GM19438 (cell line): ENCODE measurements at regions not wholly inside any gene's neighbourhood (a gene's known extent, or its start where the extent isn't known, plus 50 kb on each side); places are given as distances from the start of the nearest gene placed in this dataset.
"Not testable (repeated sequence)": the region's sequence is repeated elsewhere in the genome, so short reads cannot be mapped to it uniquely, and the experiment has no call there.

Experiments
- ATAC-seq: cut with Tn5 transposase; IDR thresholded peaks from one replicate; pipeline ENCODE4 v1.9.1; 2021; ENCODE audit warnings: low read depth; ENCODE audit not compliant: unreplicated experiment

DNA sequence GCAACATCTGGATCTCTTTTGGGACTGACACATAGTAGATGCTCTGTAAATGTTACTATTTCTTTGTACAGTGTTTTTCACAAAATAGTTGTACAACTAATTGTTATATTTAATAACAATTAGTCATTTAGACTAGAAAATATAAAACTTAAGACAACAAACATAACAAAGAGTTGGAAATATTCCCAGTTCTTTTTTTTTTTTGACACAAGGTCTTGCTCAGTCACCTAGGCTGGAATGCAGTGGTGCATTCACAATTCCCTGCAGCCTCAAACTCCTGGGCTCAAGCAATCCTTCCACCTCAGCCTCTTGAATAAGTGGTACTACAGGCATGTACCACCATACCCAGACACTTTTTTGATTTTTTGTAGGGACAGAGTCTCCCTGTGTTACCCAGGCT lies 105.8 kb downstream of the UTRN start:
- no peak for ATAC-seq

DNA sequence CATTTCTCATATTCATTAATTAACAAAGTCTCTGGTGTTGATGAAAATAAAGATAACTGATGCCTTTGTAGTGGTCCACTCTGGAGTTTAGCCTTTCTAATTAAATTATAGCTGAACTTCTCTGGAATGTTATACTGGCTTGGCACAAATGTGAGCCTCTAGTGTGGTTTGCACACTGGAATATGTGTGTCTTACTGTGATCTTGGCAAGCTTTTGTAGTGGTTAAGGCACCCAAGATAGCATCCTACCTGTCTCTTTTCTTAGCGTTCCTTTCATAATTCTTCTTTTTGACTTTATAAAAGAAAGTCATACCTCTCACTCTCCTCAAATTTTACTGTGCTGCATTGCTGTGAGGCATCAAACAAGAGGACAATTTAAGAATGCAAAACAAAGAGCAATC lies 107.4 kb downstream of the UTRN start:
- ATAC-seq: no peak

DNA sequence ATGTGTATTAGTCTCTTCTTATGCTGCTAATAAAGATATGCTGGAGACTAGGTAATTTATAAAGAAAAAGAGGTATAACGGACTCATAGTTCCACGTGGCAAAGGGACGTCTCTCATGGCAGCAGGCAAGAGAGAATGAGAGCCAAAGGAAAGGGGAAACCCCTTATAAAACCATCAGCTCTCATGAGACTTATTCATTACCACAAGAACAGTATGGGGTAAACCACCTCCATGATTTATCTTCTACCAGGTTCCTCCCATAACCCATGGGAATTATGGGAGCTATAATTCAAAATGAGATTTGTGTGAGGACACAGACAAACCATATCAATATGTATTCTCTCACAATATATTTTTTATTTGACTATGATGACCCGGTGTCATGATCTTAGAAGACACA lies 109.1 kb downstream of the UTRN start:
- no peak for ATAC-seq

DNA sequence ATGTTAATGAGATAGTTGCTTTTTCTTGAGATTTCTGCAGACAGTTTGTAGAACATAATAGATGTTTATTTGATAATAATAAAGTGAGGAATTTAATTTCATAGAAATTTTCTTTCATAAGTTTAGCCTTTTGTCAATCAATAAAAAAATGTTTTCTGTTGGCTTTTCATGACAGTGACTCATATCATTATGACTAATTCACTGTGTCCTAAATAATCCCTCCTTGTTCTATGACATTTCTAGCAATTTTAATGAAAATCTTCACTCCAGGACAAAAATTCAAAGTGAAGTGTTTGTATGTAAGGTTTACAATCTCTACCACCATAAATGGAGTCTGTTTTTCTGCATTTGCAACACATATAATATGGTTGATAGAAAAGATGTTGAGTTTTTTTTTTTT lies 109.9 kb downstream of the UTRN start:
- ATAC-seq: no peak

DNA sequence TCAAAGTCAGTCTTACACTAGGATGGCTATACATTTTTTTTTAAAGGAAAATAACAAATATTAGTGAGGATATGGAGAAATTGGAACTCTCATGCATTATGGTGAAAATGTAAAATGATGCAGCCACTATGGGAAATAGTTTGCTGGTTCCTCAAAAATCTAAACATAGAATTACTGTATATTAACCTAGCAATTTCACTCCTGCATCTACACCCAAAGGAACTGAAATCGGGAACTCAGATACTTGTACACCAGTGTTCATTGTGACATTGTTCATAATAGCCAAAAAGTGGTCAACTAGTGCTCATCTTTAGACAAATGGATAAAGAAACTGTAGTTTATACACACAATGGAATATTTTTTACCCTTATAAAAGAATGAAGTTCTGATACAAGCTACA lies 110.7 kb downstream of the UTRN start:
- no peak for ATAC-seq

DNA sequence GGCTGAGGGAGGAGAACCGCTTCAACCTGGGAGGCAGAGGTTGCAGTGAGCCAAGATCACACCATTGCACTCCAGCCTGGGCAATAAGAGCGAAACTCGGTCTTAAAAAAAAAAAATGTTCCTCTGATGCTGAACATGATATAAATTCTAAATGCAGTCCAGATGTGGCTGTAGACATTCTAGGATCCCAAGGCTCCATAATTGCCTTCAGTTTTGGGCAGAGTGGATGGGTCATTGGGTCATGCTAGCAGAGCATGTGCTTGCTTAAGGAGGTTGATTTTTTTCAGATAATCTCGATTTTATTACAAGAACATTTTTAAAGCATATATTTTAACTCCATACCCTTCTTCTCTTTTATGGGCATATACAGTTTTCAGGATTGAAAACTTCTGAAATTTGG lies 112.0 kb downstream of the UTRN start:
- ATAC-seq: no peak

DNA sequence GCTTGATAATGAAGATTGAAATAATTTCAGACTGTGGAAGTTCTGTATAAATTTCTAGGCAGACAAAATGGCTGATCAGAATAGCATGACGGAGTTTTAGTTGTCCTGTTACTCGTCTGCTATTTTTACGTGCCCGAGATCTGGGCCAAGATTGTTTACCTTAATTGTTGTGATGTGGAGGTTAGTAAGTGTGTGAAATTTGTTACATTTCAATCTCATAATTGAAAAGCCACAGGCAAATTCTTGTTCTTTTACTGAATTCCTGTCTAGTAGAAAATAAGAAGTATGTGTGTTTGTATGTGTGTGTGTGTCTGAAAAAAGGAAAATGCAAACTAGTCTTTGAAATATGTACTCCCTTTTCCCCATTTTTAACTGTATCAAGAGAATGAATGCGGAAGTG lies 115.2 kb downstream of the UTRN start:
- ATAC-seq: no peak

DNA sequence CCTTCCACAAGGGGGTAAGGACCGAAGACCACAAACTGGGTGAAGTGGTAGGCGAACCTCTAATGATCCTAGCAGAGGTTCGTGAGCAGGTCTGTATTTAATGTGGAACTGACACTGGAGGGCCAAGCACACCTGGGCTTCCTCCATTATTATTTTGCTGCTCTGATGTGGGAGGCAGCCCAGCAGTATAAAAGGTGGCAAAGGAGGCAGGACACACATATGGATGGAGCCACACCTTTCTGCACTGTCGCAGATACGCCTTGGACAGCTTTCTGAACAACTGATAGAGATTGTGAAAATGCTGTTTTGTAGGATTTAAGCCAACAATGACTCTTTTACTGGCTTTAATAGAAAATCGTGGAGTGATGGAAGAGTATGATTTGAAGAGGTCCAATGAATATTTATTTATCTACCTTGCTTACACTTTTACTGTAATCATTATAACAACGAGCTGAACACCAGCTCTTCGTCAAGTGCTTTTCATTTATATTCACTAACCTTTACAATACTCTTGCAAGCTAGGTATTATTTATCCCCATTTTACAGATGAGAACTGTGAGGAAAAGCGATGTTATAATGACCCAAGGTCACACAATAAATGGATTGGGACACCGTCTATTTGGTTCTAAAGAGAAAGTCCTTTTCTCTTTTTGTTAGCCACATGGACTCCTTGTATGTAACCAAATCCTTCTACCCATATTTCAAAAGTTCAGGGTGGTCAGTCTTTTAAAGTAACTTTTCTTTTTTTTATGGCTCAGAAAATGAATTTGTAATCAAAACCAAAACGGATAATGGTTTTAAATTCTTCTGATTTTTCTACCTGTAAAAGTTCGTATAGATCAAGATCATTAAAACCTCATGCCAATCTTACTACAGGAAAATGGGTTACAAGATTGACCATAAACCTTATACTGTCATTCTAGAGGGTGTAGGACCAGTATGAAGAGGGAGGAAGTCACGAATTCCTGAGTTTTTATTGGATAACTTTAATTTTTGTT lies 116.9 kb downstream of the UTRN start:
- ATAC-seq: no peak

DNA sequence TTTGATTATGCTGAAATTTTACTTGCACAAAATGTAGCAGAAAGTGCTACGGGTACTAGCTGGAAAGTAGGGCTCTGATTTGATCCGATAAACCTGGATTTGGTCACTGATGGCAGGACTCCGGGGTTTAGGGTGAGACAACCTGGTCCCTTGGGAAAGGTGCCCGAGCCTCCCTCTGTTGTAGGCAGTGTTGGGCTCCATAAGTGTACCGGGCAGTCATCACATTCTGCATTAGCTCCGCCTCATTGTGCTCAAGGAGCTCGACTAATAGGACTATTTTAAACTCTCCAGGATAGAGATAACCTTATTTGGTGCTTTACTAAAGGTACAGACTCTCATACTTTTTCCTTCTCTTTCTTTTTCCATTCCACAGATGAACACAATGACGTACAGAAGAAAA lies 117.6 kb downstream of the UTRN start:
- no peak for ATAC-seq

DNA sequence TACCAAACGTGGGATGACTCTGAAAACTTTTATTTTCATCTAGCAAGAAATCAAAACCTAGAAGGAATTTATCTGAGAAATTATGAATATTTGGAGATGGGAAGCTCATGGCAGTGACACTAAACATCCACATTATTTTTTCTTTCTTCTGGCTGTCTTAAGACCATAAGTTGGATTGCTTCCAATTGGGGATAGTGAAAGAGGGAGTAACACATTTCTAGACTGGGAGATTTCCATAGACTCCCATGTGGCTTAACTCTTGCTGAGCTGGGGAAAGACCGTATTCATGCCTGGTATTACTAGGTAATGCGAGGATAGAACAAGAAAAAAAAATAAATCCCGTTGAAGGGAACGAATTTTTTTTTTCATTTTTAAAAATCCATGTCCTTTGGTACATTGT lies 120.0 kb downstream of the UTRN start:
- ATAC-seq: no peak

DNA sequence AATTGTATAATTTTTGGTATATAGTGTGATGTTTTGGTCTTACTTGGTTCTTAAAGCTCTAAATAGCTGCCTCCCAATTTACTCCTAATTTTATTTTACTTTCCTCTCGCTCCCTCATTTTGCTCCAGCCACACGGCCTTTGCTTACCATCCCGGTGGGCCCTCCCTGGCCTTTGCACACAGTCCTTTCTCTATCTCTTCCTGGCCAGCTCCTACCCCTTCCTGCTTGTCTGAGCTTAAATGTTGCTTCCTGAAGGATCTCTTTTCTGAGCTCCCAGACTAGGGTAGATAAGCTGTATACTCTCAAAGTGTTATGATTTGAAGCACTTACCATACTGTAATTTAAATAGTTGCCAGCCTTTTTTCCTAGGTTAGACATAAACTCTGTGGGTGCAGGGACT lies 121.7 kb downstream of the UTRN start:
- ATAC-seq: no peak

DNA sequence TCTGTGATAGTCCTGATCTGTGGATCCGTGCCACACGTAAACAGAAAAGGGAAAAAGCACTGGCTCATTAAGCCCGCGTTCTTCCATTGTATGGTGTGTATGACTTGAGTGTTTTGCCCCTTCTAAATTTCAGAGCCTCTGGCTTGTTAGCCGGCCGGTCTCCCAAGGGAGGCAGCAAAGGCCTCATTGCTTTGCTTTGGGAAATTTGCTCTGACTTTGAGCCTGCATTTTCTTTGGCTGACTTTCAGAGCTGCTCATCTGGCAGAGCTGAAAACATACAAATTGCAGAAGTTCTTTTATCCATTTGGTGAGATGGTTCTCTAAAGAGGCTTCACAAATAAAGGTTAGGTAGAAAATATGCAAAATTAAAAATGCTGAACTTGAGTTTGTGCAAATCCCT lies 123.0 kb downstream of the UTRN start:
- no peak for ATAC-seq

DNA sequence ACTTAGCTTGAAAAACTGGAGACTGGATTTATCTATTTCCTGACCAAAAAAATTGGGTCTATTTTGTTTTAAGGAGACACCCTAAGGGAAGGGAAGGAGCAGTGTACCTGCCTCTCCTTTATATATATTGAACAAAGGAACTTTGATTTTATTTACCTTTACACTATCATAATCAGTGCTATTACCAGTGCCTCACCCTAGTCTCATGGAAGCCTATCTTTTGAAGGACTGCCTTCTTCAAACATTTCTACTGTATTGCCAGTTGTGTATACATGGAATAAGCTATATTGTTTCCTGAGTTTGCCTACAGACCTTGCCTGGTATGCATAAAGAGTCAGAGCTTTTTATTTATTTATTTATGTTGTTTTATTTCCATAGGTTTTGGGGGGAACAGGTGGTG lies 124.9 kb downstream of the UTRN start:
- no peak for ATAC-seq

DNA sequence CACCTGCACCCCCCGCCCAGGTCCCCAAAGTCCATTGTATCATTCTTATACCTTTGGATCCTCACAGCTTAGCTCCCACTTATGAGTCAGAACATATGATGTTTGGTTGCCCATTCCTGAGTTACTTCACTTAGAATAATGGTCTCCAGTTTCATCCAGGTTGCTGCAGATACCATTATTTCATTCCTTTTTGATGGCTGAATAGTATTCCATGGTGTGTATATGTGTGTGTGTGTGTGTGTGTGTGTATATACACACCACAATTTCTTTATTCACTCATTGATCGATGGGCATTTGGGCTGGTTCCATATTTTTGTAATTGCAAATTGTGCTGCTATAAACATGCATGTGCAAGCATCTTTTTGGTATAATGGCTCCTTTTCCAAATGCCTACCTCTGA lies 125.4 kb downstream of the UTRN start:
- ATAC-seq: not testable (repeated sequence)

DNA sequence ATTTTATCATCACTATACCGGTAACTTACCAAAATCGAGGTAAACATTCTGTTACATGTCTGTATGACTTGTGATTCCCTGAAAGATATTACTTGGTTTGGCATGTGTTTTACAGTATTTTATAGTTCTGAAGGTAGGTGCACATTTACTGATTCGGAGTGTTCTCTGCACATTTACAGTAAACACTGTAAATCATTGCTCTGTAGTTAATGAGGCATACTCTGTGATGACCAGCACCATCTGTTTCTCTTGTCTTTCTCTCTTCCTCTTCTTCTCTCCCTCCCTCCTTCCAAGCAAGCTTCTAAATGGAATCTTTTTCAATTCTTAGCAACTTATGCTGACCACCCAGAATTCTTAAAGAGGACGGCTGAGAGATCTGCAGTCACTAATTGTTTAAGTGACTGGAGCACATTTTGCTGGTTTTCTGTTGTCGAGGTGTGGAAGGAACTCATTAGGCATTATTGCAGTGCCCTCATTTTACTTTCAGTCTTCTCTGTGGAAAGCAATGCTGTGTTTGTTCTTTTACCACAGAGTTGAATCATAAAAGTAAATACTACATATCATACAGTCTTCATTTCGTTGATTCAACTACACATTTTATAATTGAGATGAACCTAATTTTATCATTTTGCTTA lies 126.5 kb downstream of the UTRN start:
- ATAC-seq: no peak

DNA sequence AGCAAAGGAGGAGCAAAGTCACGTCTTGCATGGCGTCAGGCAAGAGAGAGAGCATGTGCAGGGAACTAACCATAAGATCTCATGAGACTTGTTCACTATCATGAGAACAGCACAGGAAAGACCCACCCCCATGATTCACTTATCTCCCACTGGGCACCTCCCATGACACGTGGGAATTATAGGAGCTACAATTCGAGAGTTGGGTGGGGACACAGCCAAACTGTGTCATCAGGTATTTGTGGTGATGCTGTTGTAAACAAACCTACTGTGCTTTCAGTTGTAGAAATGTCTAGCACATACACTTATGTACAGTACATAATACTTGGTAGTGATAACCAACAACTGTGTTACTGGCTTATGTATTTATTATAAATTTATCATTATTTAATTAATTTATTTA lies 128.3 kb downstream of the UTRN start:
- no peak for ATAC-seq

DNA sequence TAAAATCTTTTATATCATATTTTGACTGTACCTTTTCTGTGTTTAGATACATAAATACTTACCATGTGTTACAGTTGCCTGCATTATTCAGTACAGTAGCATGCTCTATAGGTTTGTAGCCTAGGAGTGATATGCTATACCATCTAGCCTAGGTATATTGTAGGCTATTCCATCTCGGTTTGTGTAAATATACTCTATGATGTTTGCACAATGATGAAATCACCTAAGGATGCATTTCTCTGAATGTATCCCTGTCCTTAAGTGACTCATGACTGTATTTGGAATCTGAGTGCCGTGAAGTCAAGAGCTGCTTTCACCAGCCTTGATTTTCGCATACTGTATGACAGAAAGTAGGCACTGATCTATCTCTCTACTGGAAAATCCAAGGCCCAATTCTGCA lies 129.9 kb downstream of the UTRN start:
- ATAC-seq: no peak

DNA sequence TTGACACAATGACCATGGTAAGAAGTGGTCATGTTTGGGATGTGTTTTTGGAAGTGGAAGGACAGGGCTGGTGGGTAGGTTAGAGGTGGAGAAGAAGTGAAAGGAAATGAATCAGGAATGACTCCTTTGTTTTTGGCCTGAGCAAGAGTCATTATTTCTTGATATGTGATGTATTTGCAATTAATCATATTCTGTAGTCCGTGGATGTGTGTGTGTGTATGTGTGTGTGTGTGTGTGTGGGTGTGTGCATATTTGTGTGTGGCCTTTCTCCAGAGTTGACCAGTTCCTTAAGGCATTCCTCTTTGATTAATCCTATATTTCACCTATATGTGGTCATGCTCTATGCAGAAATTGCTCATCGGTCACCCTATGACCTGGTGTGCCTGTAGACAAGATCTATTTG lies 130.7 kb downstream of the UTRN start:
- no peak for ATAC-seq

DNA sequence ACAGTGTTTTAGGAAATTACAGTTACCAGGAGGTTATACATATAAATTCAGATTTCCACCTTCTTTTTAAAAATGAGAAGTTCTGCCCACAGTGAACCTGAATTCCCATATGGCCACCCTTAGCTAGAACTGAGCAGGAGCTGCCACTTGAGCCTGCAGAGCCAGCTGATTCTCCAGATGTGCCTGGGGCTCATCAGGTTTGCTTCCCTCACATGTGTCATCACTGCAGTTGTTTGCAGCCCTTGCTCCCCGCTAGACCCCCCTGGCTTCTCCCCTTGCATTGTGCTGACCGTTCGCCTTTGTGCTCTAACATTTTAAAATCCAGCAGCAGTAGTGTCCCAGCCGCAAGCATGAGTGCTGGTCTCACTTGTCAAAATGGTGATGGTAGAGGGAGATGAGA lies 131.1 kb downstream of the UTRN start:
- no peak for ATAC-seq

DNA sequence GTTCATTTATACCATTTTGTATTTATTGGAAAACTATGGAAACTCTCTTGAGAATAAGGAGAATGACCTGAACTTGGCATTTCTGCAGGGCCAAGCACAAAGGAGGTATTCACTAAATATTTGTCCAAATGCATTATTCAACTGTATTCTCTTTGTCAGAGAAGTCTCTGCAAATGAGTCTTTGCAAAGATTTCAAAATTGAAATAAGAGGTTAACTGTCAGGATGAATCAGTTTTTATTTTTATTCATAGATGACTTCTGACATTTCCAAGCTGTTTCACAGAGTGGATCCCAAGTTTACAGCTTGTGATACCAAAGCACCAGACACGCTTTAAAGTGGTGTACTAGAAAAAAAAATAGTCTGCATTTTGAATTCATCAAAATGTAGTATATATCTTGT lies 131.6 kb downstream of the UTRN start:
- ATAC-seq: no peak

DNA sequence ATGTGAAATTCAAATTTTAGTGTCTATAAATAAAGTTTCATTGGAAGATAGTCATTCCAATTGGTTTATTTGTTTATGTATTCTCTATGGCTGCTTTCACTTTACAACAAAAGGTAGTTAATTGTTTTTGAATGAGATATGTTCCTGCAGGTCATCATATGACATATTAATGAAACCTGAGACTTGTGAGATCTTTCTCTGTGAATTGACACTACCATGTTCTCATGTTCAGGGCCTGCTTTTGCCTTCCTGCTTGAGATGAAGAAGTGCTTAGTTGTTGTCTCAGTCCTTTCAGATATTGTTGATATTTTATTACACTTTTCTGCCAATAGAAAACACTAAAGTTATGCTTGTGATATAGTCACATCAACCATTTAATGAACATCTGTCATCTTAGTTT lies 132.5 kb downstream of the UTRN start:
- no peak for ATAC-seq

DNA sequence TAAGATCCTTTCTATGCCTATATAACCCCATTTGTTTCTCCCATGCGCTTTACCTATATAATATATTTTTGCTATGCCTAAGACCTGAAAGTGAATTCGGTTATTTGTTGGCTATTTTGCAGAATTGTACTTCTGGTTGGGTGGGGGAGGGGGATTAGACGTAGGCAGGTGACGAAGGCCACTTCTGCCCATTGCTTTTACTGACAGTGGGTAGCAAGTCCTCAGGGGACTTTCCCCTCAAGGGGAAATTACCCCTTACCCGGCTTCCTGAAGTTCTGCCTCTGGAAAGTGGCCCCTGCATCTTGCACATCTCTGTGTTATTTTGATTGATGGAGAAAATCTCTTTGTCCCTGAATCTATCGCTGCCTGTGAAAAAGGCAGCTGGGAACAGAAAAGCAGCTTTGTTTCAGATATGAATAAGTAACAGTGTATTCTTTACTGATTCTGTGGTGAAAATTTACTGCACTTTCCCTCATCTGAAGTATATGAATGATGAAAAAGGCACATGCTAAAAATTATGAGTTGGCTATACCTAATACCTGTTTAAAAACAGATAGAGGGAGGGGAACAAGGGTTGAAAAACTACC lies 133.9 kb downstream of the UTRN start:
- no peak for ATAC-seq
